Fibroblast of upper back skin (primary cell): ENCODE measurements at regions not wholly inside any gene's neighbourhood (a gene's known extent, or its start where the extent isn't known, plus 50 kb on each side); places are given as distances from the start of the nearest gene placed in this dataset.
"Not testable (repeated sequence)": the region's sequence is repeated elsewhere in the genome, so short reads cannot be mapped to it uniquely, and the experiment has no call there.

Source experiments
- DNase-seq: peaks from one replicate; pipeline ENCODE4 v3.0.0-alpha.2; 2013

DNA sequence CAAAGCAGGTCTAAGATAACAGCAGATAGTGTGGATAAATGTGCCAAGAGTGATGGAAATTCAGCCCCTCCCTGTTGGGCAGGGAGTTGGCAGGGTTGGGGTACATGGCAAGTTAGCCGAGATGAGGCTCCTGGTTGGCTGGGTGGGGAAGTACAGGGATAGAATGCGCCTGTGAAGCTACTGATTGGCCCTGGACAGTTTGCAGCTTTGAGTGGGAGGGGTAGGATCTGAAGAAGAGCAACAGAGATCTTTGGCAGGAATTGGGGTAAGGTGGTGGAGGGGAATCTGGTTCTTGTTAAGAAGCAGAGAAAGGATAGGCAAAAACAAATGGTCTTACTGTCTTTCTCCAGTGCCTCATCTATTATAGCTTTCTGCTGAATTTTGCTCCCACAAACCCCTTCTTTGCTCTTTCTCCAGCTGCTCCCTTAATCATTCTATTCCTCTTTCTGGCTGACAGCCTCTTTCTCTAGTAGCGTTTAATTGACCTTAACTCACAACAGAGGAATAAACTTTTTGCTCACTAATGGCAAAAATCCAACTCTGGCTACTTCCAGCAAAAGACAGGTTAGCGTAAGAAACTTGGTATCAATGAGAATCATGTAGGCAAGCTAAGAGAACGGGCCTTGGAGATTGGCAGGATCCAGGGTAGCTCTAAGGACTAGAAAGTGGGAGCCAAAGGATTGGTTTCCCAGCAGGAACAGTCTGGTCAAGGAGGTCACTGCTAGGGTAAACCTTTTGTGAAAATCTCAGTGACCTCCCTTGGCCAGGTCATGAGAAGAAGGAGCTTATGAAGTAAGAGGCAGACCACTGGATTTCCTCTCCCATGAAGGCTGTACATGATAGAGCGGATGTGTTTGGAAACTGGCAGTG lies 86.3 kb upstream of the CARMIL1 start:
- DNase-seq: peak; percentile 83

DNA sequence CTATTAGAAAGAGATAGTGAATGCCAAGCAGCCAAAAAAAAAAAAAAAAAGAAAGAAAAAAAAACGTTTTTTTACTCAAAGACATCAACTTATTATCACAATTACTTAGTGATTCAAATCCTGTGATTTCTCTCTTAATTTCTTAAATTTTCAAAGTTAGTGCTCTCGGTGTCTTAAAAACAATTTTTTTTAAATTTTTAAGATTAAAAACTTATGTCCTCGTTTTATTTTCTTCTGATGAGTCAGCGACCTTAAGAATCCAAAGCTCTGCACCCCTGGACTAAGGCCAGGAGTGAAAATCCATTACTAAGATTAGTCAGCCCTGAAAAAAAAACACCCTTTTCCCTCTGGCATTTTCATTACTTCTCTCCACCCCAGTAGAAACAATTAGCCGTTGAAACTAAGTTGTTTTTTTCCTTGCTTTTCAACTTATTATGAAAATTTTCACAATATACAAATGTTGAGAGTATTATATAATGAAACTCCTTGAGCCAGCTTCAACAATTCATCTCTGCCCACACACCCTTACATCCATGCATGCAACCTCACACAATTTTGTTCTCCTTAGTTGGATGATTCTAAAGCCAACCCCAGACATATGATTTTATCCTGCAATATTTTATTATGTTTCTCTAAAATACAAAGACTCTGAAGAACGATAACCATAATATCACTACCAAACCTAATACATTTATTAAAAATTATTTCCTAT lies 85.6 kb upstream of the CARMIL1 start:
- peak; percentile 97 for DNase-seq

DNA sequence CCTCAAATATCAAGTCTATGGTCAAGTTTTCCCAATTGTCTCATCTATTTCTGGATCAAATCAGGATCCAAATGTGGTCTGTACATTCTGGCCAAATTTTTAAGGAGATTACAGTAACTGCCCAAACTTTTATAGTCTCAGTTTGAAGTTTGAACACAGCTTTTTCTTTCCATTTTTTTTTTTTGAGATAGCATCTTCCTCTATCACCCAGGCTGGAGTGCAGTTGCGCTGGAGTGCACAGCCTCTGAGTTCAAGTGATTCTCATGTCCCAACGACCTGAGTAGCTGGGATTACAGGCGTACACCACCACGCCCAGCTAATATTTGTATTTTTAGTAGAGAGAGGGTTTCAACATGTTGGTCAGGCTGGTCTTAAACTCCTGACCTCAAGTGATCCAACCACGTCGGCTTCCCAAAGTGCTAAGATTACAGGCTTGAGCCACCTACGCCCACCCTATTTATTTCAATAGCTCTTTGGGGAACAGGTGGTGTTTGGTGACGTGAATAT lies 84.9 kb upstream of the CARMIL1 start:
- no peak for DNase-seq

DNA sequence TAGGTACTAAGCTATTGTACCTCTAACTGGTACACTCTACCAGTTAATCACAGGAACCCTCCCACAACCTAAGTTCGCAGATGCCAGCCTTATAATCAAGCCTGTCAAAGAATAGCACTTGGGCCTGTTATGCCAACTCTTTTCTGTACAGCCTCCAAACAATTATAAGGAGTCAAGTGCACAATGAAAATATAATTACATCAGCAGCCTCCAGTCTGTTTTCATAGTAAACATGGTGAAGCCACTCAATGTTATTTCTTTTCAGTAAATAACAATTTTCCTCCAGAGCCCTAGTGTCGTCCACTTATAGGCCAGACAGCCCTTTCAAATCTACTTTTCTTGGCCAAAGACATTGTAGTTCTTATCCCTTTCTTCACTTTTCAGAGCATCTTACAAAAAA lies 82.7 kb upstream of the CARMIL1 start:
- no peak for DNase-seq

DNA sequence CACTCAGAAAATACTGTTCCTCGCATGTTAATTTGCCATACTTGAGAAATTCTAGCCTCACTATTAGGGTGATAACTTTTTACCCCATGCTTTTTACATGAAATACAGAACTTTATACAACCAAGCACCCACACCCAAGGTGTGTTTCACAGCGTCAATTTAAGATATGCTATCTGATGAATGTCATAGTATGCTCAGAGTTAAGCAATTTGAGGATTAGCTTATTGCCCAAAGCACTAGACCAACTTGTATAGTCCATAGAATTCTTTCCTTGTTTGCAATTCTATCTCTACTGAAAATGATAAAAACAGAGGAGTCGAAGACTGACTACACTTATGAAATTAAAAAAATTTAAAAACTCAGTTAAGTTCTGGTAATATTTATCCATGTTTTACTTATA lies 82.1 kb upstream of the CARMIL1 start:
- no peak for DNase-seq

DNA sequence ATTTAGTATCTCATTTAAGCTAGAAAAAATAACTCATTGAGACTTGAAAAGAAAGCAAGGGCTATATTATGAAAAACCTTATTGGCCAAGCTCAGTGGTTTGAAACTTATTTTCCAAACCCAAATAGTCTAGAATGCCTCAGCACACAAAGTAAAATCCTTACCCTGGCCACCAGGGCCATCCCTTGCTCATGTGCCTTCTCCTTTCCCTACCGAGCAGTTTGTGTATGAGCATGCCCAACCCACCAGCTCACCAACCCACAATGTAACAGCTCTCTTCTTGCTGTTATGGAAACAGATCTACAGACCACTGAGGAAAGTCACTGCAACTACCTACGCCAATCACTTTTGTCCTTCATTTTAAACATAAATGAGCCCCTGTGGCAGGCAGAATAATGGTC lies 79.6 kb upstream of the CARMIL1 start:
- DNase-seq: no peak

DNA sequence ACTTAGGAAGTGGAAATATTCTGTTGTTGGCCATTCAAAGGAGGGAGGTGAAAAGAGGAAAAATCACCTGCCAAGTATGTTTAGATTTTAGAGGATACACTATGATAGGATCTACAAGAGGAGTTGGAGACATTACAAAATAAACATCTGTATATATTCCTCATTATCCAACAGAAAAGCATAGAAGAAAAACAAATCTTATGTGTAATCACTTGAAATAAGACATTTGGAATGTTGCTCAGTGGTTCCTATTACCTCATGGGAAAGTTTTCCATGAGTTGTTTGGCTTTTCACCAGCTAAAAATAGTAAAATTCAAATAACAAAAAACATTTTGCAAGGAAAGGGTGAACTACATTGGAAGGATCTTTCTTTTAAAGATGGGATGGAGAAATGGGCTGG lies 76.7 kb upstream of the CARMIL1 start:
- DNase-seq: peak; percentile 65

DNA sequence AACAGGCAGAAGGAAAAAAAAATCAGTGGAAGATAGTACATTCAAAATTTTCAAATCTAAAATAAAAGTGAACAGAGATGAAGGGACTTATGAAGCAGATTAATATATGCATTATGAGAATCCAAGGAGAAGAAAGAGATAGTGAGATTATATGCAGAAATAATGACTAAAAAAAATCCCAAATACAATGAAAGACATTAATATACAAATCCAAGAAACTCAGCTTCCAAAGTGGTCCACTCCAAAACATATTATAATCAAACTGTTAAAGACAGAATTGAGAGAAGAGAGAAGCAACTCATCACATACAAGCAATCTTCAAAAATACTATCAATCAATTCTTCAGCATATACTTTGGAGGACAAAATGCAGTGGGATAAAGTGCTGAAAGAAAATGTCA lies 73.5 kb upstream of the CARMIL1 start:
- no peak for DNase-seq

DNA sequence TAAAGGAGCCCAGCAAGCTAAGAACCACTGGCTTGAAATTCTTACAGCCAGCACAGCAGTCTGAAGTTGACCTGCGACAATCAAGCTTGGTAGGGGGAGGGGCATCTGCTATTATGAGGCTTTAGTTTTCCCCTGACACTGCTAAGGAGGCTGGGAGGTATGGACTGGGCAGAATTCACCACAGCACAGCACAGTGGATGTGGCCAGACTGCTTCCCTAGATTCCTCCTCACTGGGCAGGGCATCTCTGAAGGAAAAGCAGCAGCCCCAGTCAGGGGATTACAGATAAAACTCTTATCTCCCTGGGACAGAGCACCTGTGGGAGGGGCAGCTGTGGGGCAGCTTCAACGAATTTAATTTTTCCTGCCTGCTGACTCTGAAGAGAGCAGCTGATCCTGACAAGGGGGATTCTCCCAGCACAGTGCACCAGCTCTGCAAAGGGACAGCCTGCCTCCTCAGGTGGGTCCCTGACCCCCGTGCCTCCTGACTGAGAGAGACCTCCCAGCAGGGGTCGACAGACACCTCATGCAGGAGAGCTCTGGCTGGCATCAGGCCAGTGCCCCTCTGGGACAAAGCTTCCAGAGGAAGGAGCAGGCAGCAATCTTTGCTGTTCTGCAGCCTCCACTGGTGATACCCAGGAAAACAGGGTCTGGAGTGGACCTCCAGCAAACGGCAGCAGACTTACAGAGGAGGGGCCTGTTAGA lies 71.6 kb upstream of the CARMIL1 start:
- DNase-seq: not testable (repeated sequence)

DNA sequence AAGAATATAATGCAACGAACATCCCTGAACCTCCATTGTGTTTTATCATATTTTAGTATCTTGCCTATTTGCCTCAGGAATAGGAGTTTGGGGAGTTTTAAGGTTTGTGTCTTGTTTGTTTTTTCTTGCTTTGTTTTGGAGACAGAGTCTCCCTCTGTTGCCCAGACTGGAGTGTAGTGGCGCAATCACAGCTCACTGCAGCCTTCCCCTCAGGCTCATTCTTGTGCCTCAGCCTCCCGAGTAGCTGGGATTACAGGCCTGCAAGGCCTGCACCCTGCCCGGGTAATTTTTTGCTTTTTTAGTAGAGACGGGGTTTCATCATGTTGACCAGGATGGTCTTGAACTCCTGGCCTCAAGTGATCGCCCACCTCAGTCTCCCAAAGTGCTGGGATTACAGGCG lies 63.3 kb upstream of the CARMIL1 start:
- DNase-seq: no peak

DNA sequence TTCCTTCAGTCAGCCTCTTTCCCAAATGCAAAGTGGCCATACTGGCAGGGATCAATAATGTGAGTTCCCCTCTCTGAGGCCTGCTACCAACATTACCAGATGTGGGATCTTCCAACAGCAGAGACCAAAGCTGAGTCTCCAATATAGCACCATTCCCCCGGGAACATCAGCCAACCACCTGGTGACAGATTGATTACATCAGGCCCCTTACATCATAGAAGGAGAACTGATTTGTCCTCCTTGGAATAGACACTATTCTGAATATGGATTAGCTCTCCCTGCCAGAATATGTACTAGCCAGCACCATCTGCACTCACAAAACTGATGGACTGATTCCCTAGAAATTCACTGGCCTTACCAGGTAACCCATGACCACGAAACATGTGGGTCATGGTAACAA lies 61.9 kb upstream of the CARMIL1 start:
- DNase-seq: peak; percentile 54

DNA sequence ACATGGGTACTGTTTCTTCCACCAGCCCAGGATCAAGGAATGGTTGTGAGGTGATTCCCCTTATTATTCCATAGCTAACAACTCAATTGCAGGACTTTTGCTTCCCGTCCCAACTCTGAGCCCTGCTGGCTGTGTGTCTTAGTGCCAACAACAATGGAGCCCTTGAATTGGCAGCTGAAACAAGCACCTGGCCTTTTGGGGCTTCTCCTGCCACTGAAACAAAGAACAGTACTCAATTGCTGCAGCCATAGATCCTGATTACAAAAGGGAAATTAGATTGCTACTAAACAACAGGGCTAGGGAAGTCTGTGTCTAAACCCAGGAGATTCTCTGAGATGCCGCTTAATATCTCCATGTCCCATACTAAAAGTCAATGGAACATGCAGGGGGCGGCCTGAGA lies 61.3 kb upstream of the CARMIL1 start:
- DNase-seq: no peak

DNA sequence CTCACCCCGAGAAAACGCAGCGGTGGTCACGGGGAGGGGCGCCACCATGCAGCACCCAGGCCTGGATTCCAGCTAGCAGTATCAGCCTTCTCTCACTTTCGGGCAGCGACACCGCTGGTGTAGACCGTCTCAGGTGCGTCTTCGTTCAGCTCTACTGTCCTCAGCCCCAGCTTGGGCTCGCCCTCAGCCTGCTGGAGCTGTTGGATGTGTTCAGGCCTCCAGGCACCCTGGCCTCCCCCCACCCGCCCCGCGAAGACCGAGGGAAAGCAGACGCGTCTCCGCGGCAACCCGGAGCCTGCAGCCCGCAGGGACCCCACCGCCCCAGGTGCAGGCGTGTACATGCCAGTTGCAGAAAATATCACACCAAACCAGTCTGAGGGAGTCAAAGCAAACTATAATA lies 60.8 kb upstream of the CARMIL1 start:
- no peak for DNase-seq

DNA sequence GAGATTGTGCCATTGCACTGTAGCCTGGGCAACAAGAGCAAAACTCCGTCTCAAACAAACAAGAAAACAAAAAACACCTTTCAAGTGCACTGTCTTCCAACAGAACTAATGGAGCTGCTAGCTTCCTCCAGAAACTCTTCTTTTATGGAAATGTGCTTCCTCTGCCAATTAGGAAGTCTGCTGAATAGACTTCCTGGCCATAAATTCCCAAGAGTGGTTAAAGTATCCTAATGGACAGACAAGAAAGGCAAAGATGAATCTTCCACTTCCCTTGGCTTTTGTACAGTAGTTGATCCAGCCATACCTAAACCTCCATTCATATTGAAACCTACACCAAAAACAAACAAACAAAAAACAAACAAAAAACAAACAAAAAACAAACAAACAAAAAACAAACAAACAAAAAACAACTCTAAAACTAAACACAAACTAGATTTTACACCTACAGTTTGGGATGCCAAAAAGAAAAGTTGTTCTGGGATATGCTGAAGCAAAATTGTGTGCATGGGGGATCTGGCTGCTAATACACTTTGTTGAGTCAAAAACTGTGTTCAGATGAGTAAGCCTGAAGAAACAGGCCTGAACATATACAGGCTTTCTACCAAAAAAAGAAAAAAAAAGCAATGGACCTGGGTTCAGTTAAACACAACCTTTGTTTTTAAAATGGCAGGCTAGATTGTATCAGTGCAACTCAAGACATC lies 59.8 kb upstream of the CARMIL1 start:
- DNase-seq: no peak

DNA sequence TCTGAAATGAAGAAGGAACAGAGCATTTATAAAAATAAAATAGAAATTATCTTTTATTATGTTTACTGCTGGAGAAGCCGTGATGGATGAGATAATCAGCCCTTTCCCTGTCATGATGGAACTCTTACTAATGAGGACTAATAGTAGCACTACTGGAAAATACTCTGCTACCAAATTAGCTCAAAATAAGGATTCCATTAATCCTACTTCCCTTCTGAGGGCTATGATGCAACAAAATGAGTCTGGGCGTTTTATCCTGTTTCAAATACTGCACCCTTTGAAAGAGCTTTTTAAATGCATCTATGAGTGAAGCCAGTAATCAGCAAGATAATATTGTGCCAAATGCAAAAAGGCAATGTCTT lies 59.3 kb upstream of the CARMIL1 start:
- DNase-seq: no peak

DNA sequence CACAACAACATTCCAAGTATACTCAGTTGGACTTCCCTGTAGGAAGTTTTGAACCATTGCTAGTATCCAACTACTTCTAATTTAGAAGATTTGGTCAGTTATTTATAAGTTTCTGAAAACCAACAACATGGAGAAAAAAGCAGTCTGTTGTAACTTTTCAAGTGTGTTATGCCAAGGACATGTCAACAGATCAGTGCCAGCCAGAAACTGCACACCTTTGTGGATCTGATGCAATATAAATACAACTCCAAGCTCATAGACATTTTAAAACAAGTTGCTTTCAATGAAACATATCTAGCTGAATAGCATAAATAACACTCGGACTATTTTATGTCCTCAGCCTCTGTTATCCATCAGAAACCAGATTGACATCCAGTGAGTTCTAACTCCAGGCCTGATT lies 58.3 kb upstream of the CARMIL1 start:
- no peak for DNase-seq

DNA sequence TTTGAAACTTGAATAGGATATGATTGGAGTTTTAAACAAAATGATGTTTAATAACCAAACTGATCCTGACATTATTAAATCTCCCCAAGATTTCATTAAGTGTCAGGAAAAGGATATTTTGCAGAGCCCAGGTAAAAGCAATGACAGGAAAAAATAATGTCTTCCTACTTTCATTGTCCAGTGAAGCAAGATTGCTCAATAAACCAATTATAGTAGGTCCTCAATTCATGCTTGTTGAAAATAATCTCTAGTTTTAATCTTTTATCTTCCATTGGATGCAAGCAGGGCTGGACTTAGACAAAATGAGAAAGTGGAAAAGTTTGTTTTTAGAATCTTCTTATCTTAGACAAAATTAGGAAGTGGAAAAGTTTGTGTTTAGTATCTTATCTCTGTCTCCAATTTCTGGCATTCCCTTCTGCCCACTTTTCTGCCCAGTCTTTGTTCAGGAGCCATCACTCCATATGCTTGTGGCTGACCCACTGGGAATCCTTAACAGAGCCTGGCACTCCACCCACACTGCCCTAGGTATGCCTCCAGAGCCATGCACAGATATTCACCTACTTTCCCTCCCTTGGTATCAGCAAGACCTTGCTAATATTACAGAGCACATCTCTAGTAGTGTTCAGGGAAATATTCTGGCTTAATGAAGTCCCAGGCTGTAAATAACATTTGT lies 57.0 kb upstream of the CARMIL1 start:
- no peak for DNase-seq

DNA sequence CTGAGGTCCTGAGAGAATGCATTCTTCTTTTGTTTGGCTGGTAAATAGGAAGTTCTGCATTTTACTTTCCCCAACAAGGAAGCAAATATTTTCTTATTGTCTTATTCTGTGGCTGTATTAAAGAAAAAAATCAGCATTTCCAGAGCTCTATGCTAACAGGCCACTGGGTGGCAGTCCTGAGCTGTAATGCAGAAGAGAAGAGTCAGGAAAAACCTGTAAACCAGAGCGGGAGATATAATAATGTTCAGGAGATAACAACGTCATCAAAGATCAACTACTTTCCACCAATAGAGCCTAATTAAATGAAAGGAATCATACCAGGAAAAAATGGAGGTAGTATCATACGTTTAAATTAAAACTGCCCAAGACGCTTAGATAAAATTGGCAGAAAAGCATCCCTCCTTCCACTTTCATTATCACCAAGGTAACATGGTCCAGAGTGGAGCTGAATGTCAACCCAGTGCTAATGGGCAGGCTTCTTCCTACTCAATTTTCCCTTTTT lies 55.6 kb upstream of the CARMIL1 start:
- DNase-seq: peak; percentile 78

DNA sequence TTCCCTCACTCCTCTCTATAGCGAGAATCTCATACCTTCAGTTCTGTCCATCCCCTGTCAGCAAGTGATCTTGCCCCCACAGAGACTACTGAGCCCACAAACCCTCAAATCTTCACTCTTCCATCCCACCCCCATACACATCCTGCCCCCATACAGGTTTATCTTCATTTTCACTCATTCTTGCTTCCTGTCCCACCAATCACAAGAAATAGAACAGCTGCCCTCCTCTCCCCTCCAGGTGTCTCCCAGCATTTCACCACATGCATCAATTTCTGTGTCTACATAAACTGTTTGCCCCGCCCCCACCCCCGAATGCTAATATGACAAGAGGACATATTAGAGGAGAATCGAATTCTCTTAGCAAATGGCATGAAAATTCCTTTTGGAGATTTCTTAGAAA lies 54.9 kb upstream of the CARMIL1 start:
- DNase-seq: no peak

DNA sequence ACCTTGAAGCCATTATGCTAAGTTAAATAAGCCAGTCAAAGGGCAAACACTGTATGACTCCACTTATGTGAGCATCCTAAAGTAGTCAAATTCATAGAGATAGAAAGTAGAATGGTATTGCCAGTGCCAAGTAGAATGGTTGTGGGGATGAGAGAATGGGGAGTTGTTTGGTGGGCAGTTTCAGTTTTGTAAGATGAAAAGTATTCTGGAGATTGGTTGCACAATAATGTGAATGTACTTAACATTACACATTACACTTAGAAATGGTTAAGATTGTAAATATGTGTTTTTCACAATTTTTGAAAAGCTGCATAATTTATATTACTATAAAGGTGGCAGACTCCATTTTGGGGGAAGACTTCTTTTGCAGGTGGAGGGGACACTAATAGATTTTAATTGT lies 51.3 kb upstream of the CARMIL1 start:
- no peak for DNase-seq
